ENCODE measurements at regions not wholly inside any gene's neighbourhood (a gene's known extent, or its start where the extent isn't known, plus 50 kb on each side); places are given as distances from the start of the nearest gene placed in this dataset.

- no peak for TF ChIP-seq CTCF (IDR thresholded peaks at IDR 0.05; ENCODE audit: borderline replicate concordance, extremely low read depth, low read length, poor library complexity, severe bottlenecking)
- no peak for TF ChIP-seq EZH2 (IDR thresholded peaks at IDR 0.05; ENCODE audit: borderline replicate concordance, low read depth, low read length, severe bottlenecking)
Measured at GRCh38 chr7:113625494-113626102, 293.2 kb downstream of the PPP1R3A start.

Measured in DND-41 (cell line).